SW 1271 (cell line): ENCODE measurements at regions not wholly inside any gene's neighbourhood (a gene's known extent, or its start where the extent isn't known, plus 50 kb on each side); places are given as distances from the start of the nearest gene placed in this dataset.
"Not testable (repeated sequence)": the region's sequence is repeated elsewhere in the genome, so short reads cannot be mapped to it uniquely, and the experiment has no call there.

ENCODE experiments used
- DNase-seq, 2 experiments: peaks; one replicate each; lab custom pipeline; 2025; lab: John Stamatoyannopoulos, UW

- no peak for DNase-seq
Measured at GRCh38 chr2:83874712-83875430, 584.2 kb downstream of the SUCLG1 start.

GRCh38 chr2:83874066-83874465 lies 585.0 kb downstream of the SUCLG1 start:
- no peak for DNase-seq

- no peak for DNase-seq
Measured at GRCh38 chr2:83873110-83873509, 586.0 kb downstream of the SUCLG1 start.

- no peak for DNase-seq
Measured at GRCh38 chr2:83866211-83866610, 592.9 kb downstream of the SUCLG1 start.

- DNase-seq = no peak
Measured at GRCh38 chr2:83862600-83862999, 596.5 kb downstream of the SUCLG1 start.

- DNase-seq = no peak
Measured at GRCh38 chr2:83860320-83860719, 598.8 kb downstream of the SUCLG1 start.

GRCh38 chr2:83859553-83859952 lies 599.5 kb downstream of the SUCLG1 start:
- no peak for DNase-seq

- no peak for DNase-seq
Measured at GRCh38 chr2:83851066-83851465, 608.0 kb downstream of the SUCLG1 start.

- DNase-seq = no peak
Measured at GRCh38 chr2:83850071-83850725, 608.9 kb downstream of the SUCLG1 start.

GRCh38 chr2:83844490-83844889 lies 614.6 kb downstream of the SUCLG1 start:
- DNase-seq = no peak

GRCh38 chr2:83842421-83842820 lies 616.7 kb downstream of the SUCLG1 start:
- no peak for DNase-seq

GRCh38 chr2:83837823-83838222 lies 621.3 kb downstream of the SUCLG1 start:
- DNase-seq = no peak

GRCh38 chr2:83827618-83828017 lies 631.5 kb downstream of the SUCLG1 start:
- DNase-seq = no peak

GRCh38 chr2:83826577-83826976 lies 632.5 kb downstream of the SUCLG1 start:
- no peak for DNase-seq

- no peak for DNase-seq
Measured at GRCh38 chr2:83823229-83823628, 635.9 kb downstream of the SUCLG1 start.

GRCh38 chr2:83817511-83817910 lies 641.6 kb downstream of the SUCLG1 start:
- DNase-seq = peak in 1 of 2 experiments; percentile 17

- no peak for DNase-seq
Measured at GRCh38 chr2:83808878-83809277, 650.2 kb downstream of the SUCLG1 start.

- DNase-seq = no peak
Measured at GRCh38 chr2:83802604-83803003, 656.5 kb downstream of the SUCLG1 start.

- no peak for DNase-seq
Measured at GRCh38 chr2:83795777-83796176, 663.3 kb downstream of the SUCLG1 start.

GRCh38 chr2:83790467-83790866 lies 668.6 kb downstream of the SUCLG1 start:
- DNase-seq = not testable (repeated sequence)

- not testable (repeated sequence) for DNase-seq
Measured at GRCh38 chr2:83789674-83790073, 669.4 kb downstream of the SUCLG1 start.

- DNase-seq = not testable (repeated sequence)
Measured at GRCh38 chr2:83788938-83789566, 670.0 kb downstream of the SUCLG1 start.

GRCh38 chr2:83787189-83787588 lies 671.9 kb downstream of the SUCLG1 start:
- no peak for DNase-seq
